ENCODE measurements at regions not wholly inside any gene's neighbourhood (a gene's known extent, or its start where the extent isn't known, plus 50 kb on each side); places are given as distances from the start of the nearest gene placed in this dataset.

DNA sequence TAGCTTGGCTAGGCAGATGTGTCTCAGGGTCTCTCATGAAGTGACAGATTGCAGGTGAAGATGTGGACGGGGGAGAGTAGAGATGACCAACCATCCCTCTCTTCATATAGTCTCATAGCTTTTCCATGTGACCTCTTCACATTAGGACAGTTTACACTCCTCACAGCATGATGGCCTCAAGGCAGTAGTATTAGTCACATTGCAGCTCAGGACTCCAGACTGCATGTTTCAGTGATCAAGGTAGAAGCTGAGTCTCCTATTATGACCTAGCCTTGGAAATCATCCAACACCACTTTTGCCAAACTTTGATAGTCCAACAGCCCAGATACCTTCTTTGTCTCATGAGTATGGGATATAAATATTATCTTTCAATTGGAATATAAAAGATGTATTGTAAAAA is 147.7 kb downstream of the GASK1B start:
- Histone ChIP-seq H3K4me1 (ENCODE audit: insufficient read depth, low read length) (peaks cover 21% of the 10 kb centered on the region), H3K9me3 (ENCODE audit: low read length) (no peaks in the 10 kb centered on the region), H3K27ac (ENCODE audit: low read length) (no peak overlapping the region), H2AFZ (ENCODE audit: low read length) (no peak overlapping the region), H3K36me3 (ENCODE audit: low read depth, low read length) (no peaks in the 10 kb centered on the region), H4K20me1 (ENCODE audit: low read length) (no peaks in the 10 kb centered on the region), H3K9ac (ENCODE audit: low read length) (no peak overlapping the region), H3K4me2 (ENCODE audit: low read length) (no peak overlapping the region), H3K9me2 (replicated peaks; ENCODE audit: low read length) (no peaks in the 10 kb centered on the region), H3K4me3 (ENCODE audit: low read length) (no peak overlapping the region), H3K79me2 (ENCODE audit: low read length) (no peaks in the 10 kb centered on the region), H3K27me3 (ENCODE audit: low read length) (no peaks in the 10 kb centered on the region), H3F3A (ENCODE audit: low read length, unreplicated experiment) (no peaks in the 10 kb centered on the region)
- BruUV-seq (replicated peaks): no TSS peak
- ATAC-seq: peak; percentile 72
- ChIA-PET CTCF (no interaction called here), POLR2A (ENCODE audit: unreplicated experiment) (no interaction called here)
- peak; percentile 75 for DNase-seq
- intact Hi-C loops (cut with micrococcal nuclease): loop anchor here (10.0 kb wide), 1 partner anchor 70 kb away; no protein-coding TSS in a partner anchor
- TF ChIP-seq, protein P1, sequence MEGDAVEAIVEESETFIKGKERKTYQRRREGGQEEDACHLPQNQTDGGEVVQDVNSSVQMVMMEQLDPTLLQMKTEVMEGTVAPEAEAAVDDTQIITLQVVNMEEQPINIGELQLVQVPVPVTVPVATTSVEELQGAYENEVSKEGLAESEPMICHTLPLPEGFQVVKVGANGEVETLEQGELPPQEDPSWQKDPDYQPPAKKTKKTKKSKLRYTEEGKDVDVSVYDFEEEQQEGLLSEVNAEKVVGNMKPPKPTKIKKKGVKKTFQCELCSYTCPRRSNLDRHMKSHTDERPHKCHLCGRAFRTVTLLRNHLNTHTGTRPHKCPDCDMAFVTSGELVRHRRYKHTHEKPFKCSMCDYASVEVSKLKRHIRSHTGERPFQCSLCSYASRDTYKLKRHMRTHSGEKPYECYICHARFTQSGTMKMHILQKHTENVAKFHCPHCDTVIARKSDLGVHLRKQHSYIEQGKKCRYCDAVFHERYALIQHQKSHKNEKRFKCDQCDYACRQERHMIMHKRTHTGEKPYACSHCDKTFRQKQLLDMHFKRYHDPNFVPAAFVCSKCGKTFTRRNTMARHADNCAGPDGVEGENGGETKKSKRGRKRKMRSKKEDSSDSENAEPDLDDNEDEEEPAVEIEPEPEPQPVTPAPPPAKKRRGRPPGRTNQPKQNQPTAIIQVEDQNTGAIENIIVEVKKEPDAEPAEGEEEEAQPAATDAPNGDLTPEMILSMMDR (conservative IDR thresholded peaks at IDR 0.05; ENCODE audit: low read depth, low read length): no peak
- no peak for TF ChIP-seq EZH2phosphoT487 (IDR thresholded peaks at IDR 0.05; ENCODE audit: borderline replicate concordance, low read length)
- no peak for TF ChIP-seq EZH2 (IDR thresholded peaks at IDR 0.05; ENCODE audit: low read length, unreplicated experiment)

DNA sequence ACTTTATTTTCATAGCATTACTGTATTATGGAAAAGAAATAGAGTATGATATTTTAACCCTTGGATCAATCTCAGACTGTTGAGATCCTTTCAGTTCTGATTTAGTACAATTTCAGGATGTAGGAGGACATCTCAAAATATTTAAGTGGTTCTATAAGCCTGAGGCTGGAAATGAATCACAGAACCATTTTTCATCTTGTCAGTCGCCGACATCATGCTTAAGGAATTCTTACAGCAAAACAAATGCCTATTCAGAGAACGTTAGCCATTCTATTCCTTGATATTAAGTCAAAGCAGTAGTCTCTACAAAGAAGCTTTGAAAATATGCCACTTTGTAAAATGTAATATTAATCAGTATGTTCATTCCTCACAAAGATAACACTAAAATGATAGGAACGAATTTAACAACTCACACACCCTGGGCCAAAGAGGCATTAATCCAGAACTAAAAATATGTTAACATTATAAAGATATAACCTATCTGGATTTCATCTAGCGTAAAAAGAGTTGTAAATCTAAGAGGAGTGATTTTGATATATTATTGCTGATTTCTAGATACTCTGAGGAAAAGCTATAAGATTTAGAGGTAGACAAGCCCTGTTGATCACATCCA is 152.0 kb downstream of the GASK1B start:
- no peaks in the 10 kb centered on the region for H3K9me2 ChIP-seq (replicated peaks; ENCODE audit: low read length)
- intact Hi-C loops (cut with micrococcal nuclease): loop anchor here (1.0 to 10.0 kb wide), 3 partner anchors 22 to 74 kb away; no protein-coding TSS in a partner anchor
- H3K79me2 ChIP-seq (ENCODE audit: low read length): no peaks in the 10 kb centered on the region
- H3K4me2 ChIP-seq (ENCODE audit: low read length): peak overlapping the region; percentile 66
- peak overlapping the region; percentile 8; the same call in 1 of the 2 replicates for H3K9ac ChIP-seq (ENCODE audit: low read length)
- H3K4me1 ChIP-seq (ENCODE audit: insufficient read depth, low read length): peaks cover 31% of the 10 kb centered on the region
- no peak overlapping the region for H2AFZ ChIP-seq (ENCODE audit: low read length)
- no peaks in the 10 kb centered on the region for H3K27me3 ChIP-seq (ENCODE audit: low read length)
- H3F3A ChIP-seq (ENCODE audit: low read length, unreplicated experiment): no peaks in the 10 kb centered on the region
- peak overlapping the region; percentile 60 for H3K27ac ChIP-seq (ENCODE audit: low read length)
- BruUV-seq (replicated peaks): no TSS peak
- peak; percentile 65 for ATAC-seq
- POLR2A ChIA-PET (ENCODE audit: unreplicated experiment): no interaction called here
- H4K20me1 ChIP-seq (ENCODE audit: low read length): no peaks in the 10 kb centered on the region
- 0 out of 2 replicates have a peak overlapping the region, but pooled peaks have one; percentile 6 for H3K4me3 ChIP-seq (ENCODE audit: low read length)
- TF ChIP-seq, protein P1 (conservative IDR thresholded peaks at IDR 0.05; ENCODE audit: low read depth, low read length): no peak
- TF ChIP-seq EZH2 (IDR thresholded peaks at IDR 0.05; ENCODE audit: low read length, unreplicated experiment) (no peak), EZH2phosphoT487 (IDR thresholded peaks at IDR 0.05; ENCODE audit: borderline replicate concordance, low read length) (no peak)
- DNase-seq: peak; percentile 72
- H3K9me3 ChIP-seq (ENCODE audit: low read length): no peaks in the 10 kb centered on the region
- CTCF ChIA-PET: no interaction called here
- H3K36me3 ChIP-seq (ENCODE audit: low read depth, low read length): no peaks in the 10 kb centered on the region

DNA sequence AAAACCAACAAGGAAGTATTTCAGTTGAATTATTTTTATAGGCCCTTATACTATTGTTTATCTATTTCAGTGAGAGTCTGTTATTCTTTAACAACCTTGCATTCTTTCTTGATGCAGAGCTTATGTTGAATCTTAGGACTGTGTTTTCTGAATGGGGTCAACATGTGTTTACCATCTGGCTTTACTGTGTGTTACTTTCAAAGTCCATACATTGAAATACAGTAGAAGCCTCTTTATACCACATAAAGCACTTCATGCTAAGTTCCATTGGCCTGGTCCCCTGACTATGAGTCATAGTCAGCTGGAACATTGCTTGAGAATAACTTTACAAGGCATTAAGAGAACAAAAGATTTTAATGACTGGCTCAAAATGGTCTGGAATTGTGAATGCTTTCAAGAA is 152.6 kb downstream of the GASK1B start:
- H3K4me1 ChIP-seq (ENCODE audit: insufficient read depth, low read length): peaks cover 33% of the 10 kb centered on the region
- H3K27me3 ChIP-seq (ENCODE audit: low read length): no peaks in the 10 kb centered on the region
- no peaks in the 10 kb centered on the region for H3F3A ChIP-seq (ENCODE audit: low read length, unreplicated experiment)
- H3K4me2 ChIP-seq (ENCODE audit: low read length): peak overlapping the region; percentile 66
- peak overlapping the region; percentile 60 for H3K27ac ChIP-seq (ENCODE audit: low read length)
- no peaks in the 10 kb centered on the region for H3K9me2 ChIP-seq (replicated peaks; ENCODE audit: low read length)
- peak overlapping the region; percentile 8; the same call in 1 of the 2 replicates for H3K9ac ChIP-seq (ENCODE audit: low read length)
- no peak for TF ChIP-seq EZH2 (IDR thresholded peaks at IDR 0.05; ENCODE audit: low read length, unreplicated experiment)
- TF ChIP-seq, protein P1 (conservative IDR thresholded peaks at IDR 0.05; ENCODE audit: low read depth, low read length): no peak
- TF ChIP-seq EZH2phosphoT487 (IDR thresholded peaks at IDR 0.05; ENCODE audit: borderline replicate concordance, low read length): no peak
- no peaks in the 10 kb centered on the region for H4K20me1 ChIP-seq (ENCODE audit: low read length)
- peak; percentile 75 for DNase-seq
- CTCF ChIA-PET: no interaction called here
- H3K4me3 ChIP-seq (ENCODE audit: low read length): 0 out of 2 replicates have a peak overlapping the region, but pooled peaks have one; percentile 6
- no peaks in the 10 kb centered on the region for H3K79me2 ChIP-seq (ENCODE audit: low read length)
- no peaks in the 10 kb centered on the region for H3K9me3 ChIP-seq (ENCODE audit: low read length)
- POLR2A ChIA-PET (ENCODE audit: unreplicated experiment): no interaction called here
- H2AFZ ChIP-seq (ENCODE audit: low read length): no peak overlapping the region
- BruUV-seq (replicated peaks): no TSS peak
- intact Hi-C loops (cut with micrococcal nuclease): loop anchor here (1.0 to 10.0 kb wide), 3 partner anchors 21 to 75 kb away; no protein-coding TSS in a partner anchor
- H3K36me3 ChIP-seq (ENCODE audit: low read depth, low read length): no peaks in the 10 kb centered on the region
- ATAC-seq: peak; percentile 77
